ENCODE measurements at regions not wholly inside any gene's neighbourhood (a gene's known extent, or its start where the extent isn't known, plus 50 kb on each side); places are given as distances from the start of the nearest gene placed in this dataset.
A peak's percentile ranks its signal among the peaks of the same experiment; 100 is the strongest.

DNA sequence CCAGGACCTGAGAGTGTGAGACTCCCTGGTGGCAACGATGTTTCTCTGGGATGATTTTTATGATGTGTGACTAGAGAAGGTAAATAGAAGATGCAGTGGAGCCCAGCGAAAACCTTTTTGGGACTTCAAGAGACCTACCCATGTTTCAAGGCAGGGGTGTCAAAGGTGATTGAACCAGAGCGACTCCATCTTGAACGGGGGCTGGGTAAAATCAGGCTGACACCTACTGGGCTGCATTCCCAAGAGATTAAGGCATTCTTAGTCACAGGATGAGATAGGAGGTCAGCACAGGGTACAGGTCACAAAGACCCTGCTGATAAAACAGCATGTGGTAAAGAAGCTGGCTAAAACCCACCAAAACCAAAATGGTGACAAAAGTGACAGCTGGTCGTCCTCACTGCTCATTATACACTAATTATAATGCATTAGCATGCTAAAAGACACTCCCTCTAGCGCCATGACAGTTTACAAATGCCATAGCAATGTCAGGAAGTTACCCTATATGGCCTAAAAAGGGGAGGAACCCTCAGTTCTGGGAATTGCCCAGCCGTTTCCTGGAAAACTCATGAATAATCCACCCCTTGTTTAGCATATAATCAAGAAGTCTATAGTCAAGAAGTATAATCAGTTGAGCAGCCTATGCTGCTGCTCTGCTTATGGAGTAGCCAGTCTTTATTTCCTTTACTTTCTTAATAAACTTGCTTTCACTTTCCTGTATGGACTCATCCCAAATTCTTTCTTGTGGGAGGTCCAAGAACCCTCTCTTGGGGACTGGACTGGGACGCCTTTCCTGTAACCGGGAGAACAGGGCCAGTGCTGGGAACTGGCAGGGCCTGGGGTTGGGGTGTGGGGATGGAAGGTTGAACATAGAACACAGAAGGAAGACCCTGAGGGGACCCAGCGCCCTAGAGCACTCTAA, 526.4 kb downstream of the QKI start:
- TF ChIP-seq MTF1 (CRISPR knock-in tag; IDR thresholded peaks at IDR 0.05; ENCODE audit: borderline replicate concordance) (no peak), GABPA (tag; conservative IDR thresholded peaks at IDR 0.05; ENCODE audit: low read depth) (0 out of 2 replicates have a peak, but pooled peaks have one; percentile 36), RAD21 (CRISPR knock-in tag; conservative IDR thresholded peaks at IDR 0.05 in 1 of 2, IDR thresholded peaks at IDR 0.05 in 1 of 2) (no peak), SAFB2 (IDR thresholded peaks at IDR 0.05; ENCODE audit: borderline replicate concordance, low read depth, low read length, severe bottlenecking) (no peak), ZBED1 (IDR thresholded peaks at IDR 0.05) (no peak)
- TF ChIP-seq, protein P1, sequence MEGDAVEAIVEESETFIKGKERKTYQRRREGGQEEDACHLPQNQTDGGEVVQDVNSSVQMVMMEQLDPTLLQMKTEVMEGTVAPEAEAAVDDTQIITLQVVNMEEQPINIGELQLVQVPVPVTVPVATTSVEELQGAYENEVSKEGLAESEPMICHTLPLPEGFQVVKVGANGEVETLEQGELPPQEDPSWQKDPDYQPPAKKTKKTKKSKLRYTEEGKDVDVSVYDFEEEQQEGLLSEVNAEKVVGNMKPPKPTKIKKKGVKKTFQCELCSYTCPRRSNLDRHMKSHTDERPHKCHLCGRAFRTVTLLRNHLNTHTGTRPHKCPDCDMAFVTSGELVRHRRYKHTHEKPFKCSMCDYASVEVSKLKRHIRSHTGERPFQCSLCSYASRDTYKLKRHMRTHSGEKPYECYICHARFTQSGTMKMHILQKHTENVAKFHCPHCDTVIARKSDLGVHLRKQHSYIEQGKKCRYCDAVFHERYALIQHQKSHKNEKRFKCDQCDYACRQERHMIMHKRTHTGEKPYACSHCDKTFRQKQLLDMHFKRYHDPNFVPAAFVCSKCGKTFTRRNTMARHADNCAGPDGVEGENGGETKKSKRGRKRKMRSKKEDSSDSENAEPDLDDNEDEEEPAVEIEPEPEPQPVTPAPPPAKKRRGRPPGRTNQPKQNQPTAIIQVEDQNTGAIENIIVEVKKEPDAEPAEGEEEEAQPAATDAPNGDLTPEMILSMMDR (IDR thresholded peaks at IDR 0.05 in 2 of 3, conservative IDR thresholded peaks at IDR 0.05 in 1 of 3; ENCODE audit: insufficient read depth in 2 of 3, low read depth in 1 of 3, low read length in 3 of 3), result no peak
- TF ChIP-seq, protein P2, sequence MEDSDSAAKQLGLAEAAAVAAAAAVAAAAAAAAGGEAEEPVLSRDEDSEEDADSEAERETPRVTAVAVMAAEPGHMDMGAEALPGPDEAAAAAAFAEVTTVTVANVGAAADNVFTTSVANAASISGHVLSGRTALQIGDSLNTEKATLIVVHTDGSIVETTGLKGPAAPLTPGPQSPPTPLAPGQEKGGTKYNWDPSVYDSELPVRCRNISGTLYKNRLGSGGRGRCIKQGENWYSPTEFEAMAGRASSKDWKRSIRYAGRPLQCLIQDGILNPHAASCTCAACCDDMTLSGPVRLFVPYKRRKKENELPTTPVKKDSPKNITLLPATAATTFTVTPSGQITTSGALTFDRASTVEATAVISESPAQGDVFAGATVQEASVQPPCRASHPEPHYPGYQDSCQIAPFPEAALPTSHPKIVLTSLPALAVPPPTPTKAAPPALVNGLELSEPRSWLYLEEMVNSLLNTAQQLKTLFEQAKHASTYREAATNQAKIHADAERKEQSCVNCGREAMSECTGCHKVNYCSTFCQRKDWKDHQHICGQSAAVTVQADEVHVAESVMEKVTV (CRISPR knock-in tag; IDR thresholded peaks at IDR 0.05), result 0 out of 2 replicates have a peak, but pooled peaks have one; percentile 18
- TF ChIP-seq, protein P3, sequence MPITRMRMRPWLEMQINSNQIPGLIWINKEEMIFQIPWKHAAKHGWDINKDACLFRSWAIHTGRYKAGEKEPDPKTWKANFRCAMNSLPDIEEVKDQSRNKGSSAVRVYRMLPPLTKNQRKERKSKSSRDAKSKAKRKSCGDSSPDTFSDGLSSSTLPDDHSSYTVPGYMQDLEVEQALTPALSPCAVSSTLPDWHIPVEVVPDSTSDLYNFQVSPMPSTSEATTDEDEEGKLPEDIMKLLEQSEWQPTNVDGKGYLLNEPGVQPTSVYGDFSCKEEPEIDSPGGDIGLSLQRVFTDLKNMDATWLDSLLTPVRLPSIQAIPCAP (CRISPR knock-in tag; IDR thresholded peaks at IDR 0.05; ENCODE audit: borderline replicate concordance), result no peak
- TF ChIP-seq, protein P4, sequence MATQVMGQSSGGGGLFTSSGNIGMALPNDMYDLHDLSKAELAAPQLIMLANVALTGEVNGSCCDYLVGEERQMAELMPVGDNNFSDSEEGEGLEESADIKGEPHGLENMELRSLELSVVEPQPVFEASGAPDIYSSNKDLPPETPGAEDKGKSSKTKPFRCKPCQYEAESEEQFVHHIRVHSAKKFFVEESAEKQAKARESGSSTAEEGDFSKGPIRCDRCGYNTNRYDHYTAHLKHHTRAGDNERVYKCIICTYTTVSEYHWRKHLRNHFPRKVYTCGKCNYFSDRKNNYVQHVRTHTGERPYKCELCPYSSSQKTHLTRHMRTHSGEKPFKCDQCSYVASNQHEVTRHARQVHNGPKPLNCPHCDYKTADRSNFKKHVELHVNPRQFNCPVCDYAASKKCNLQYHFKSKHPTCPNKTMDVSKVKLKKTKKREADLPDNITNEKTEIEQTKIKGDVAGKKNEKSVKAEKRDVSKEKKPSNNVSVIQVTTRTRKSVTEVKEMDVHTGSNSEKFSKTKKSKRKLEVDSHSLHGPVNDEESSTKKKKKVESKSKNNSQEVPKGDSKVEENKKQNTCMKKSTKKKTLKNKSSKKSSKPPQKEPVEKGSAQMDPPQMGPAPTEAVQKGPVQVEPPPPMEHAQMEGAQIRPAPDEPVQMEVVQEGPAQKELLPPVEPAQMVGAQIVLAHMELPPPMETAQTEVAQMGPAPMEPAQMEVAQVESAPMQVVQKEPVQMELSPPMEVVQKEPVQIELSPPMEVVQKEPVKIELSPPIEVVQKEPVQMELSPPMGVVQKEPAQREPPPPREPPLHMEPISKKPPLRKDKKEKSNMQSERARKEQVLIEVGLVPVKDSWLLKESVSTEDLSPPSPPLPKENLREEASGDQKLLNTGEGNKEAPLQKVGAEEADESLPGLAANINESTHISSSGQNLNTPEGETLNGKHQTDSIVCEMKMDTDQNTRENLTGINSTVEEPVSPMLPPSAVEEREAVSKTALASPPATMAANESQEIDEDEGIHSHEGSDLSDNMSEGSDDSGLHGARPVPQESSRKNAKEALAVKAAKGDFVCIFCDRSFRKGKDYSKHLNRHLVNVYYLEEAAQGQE (IDR thresholded peaks at IDR 0.05; ENCODE audit: borderline replicate concordance), result no peak
- TF ChIP-seq, protein P4 (CRISPR knock-in tag; IDR thresholded peaks at IDR 0.05; ENCODE audit: low read depth), result no peak
- TF ChIP-seq, protein P5, sequence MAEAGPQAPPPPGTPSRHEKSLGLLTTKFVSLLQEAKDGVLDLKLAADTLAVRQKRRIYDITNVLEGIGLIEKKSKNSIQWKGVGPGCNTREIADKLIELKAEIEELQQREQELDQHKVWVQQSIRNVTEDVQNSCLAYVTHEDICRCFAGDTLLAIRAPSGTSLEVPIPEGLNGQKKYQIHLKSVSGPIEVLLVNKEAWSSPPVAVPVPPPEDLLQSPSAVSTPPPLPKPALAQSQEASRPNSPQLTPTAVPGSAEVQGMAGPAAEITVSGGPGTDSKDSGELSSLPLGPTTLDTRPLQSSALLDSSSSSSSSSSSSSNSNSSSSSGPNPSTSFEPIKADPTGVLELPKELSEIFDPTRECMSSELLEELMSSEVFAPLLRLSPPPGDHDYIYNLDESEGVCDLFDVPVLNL (CRISPR knock-in tag; IDR thresholded peaks at IDR 0.05; ENCODE audit: low read depth), result no peak

Measured in K562 (cell line).